ENCODE measurements at regions not wholly inside any gene's neighbourhood (a gene's known extent, or its start where the extent isn't known, plus 50 kb on each side); places are given as distances from the start of the nearest gene placed in this dataset.
"Not testable (repeated sequence)": the region's sequence is repeated elsewhere in the genome, so short reads cannot be mapped to it uniquely, and the experiment has no call there.

GRCh38 chr9:28135549-28135948 lies 562.3 kb upstream of the C9orf72 start:
- no peaks in the 10 kb centered on the region for H3K27me3 ChIP-seq (ENCODE audit: insufficient read depth, insufficient read length)
- H3K9ac ChIP-seq (ENCODE audit: insufficient read length, low read depth), result no peak overlapping the region
- no peaks in the 10 kb centered on the region for H3K36me3 ChIP-seq (ENCODE audit: insufficient read depth, insufficient read length, low read length)
- DNase-seq (ENCODE audit: low read depth, low spot score), result no peak
- no peaks in the 10 kb centered on the region for H3K4me1 ChIP-seq (ENCODE audit: insufficient read depth, insufficient read length)
- H3K9me3 ChIP-seq (ENCODE audit: insufficient read depth, low read length), result no peaks in the 10 kb centered on the region
- no peak overlapping the region for H3K4me3 ChIP-seq (ENCODE audit: insufficient read length, low read depth)
- no peak for TF ChIP-seq ZNF274 (IDR thresholded peaks at IDR 0.05; ENCODE audit: low read depth, low read length)
- TF ChIP-seq SUZ12 (IDR thresholded peaks at IDR 0.05; ENCODE audit: extremely low read depth, insufficient read depth, insufficient read length), result no peak

GRCh38 chr9:28136113-28136512 lies 562.8 kb upstream of the C9orf72 start:
- Histone ChIP-seq H3K27me3 (ENCODE audit: insufficient read depth, insufficient read length) (no peaks in the 10 kb centered on the region), H3K4me1 (ENCODE audit: insufficient read depth, insufficient read length) (no peaks in the 10 kb centered on the region), H3K9me3 (ENCODE audit: insufficient read depth, low read length) (no peaks in the 10 kb centered on the region), H3K9ac (ENCODE audit: insufficient read length, low read depth) (no peak overlapping the region), H3K4me3 (ENCODE audit: insufficient read length, low read depth) (no peak overlapping the region), H3K36me3 (ENCODE audit: insufficient read depth, insufficient read length, low read length) (no peaks in the 10 kb centered on the region)
- TF ChIP-seq ZNF274 (IDR thresholded peaks at IDR 0.05; ENCODE audit: low read depth, low read length) (no peak), SUZ12 (IDR thresholded peaks at IDR 0.05; ENCODE audit: extremely low read depth, insufficient read depth, insufficient read length) (no peak), YY1 (IDR thresholded peaks at IDR 0.05; ENCODE audit: insufficient read depth, insufficient read length) (no peak)
- DNase-seq (ENCODE audit: low read depth, low spot score), result no peak

GRCh38 chr9:28147430-28147829 lies 574.1 kb upstream of the C9orf72 start:
- H3K36me3 ChIP-seq (ENCODE audit: insufficient read depth, insufficient read length, low read length); DNase-seq (ENCODE audit: low read depth, low spot score); H3K9ac ChIP-seq (ENCODE audit: insufficient read length, low read depth); H3K4me1 ChIP-seq (ENCODE audit: insufficient read depth, insufficient read length); H3K4me3 ChIP-seq (ENCODE audit: insufficient read length, low read depth); H3K9me3 ChIP-seq (ENCODE audit: insufficient read depth, low read length); H3K27me3 ChIP-seq (ENCODE audit: insufficient read depth, insufficient read length): not testable (repeated sequence)

- H3K36me3 ChIP-seq (ENCODE audit: insufficient read depth, insufficient read length, low read length); H3K4me3 ChIP-seq (ENCODE audit: insufficient read length, low read depth); DNase-seq (ENCODE audit: low read depth, low spot score); H3K9me3 ChIP-seq (ENCODE audit: insufficient read depth, low read length); H3K9ac ChIP-seq (ENCODE audit: insufficient read length, low read depth); H3K27me3 ChIP-seq (ENCODE audit: insufficient read depth, insufficient read length); H3K4me1 ChIP-seq (ENCODE audit: insufficient read depth, insufficient read length): not testable (repeated sequence)
Measured at GRCh38 chr9:28147923-28148597, 574.8 kb upstream of the C9orf72 start.

- H3K9me3 ChIP-seq (ENCODE audit: insufficient read depth, low read length); H3K4me1 ChIP-seq (ENCODE audit: insufficient read depth, insufficient read length); DNase-seq (ENCODE audit: low read depth, low spot score); H3K4me3 ChIP-seq (ENCODE audit: insufficient read length, low read depth); H3K9ac ChIP-seq (ENCODE audit: insufficient read length, low read depth); H3K36me3 ChIP-seq (ENCODE audit: insufficient read depth, insufficient read length, low read length); H3K27me3 ChIP-seq (ENCODE audit: insufficient read depth, insufficient read length): not testable (repeated sequence)
Measured at GRCh38 chr9:28149361-28150050, 576.2 kb upstream of the C9orf72 start.

GRCh38 chr9:28155067-28155466 lies 581.8 kb upstream of the C9orf72 start:
- peaks cover 7% of the 10 kb centered on the region; the same call in 1 of the 2 replicates for H3K9me3 ChIP-seq (ENCODE audit: insufficient read depth, low read length)
- DNase-seq (ENCODE audit: low read depth, low spot score), result no peak
- no peak overlapping the region for H3K9ac ChIP-seq (ENCODE audit: insufficient read length, low read depth)
- no peak overlapping the region for H3K4me3 ChIP-seq (ENCODE audit: insufficient read length, low read depth)
- no peaks in the 10 kb centered on the region for H3K36me3 ChIP-seq (ENCODE audit: insufficient read depth, insufficient read length, low read length)
- no peaks in the 10 kb centered on the region for H3K4me1 ChIP-seq (ENCODE audit: insufficient read depth, insufficient read length)
- TF ChIP-seq ZNF274 (IDR thresholded peaks at IDR 0.05; ENCODE audit: low read depth, low read length), result no peak
- no peak for TF ChIP-seq SUZ12 (IDR thresholded peaks at IDR 0.05; ENCODE audit: extremely low read depth, insufficient read depth, insufficient read length)
- TF ChIP-seq YY1 (IDR thresholded peaks at IDR 0.05; ENCODE audit: insufficient read depth, insufficient read length), result no peak
- no peaks in the 10 kb centered on the region for H3K27me3 ChIP-seq (ENCODE audit: insufficient read depth, insufficient read length)

- no peaks in the 10 kb centered on the region for H3K4me1 ChIP-seq (ENCODE audit: insufficient read depth, insufficient read length)
- H3K9me3 ChIP-seq (ENCODE audit: insufficient read depth, low read length), result peaks cover 7% of the 10 kb centered on the region; the same call in 1 of the 2 replicates
- H3K4me3 ChIP-seq (ENCODE audit: insufficient read length, low read depth), result no peak overlapping the region
- no peaks in the 10 kb centered on the region for H3K27me3 ChIP-seq (ENCODE audit: insufficient read depth, insufficient read length)
- H3K9ac ChIP-seq (ENCODE audit: insufficient read length, low read depth), result no peak overlapping the region
- H3K36me3 ChIP-seq (ENCODE audit: insufficient read depth, insufficient read length, low read length), result no peaks in the 10 kb centered on the region
- TF ChIP-seq SUZ12 (IDR thresholded peaks at IDR 0.05; ENCODE audit: extremely low read depth, insufficient read depth, insufficient read length) (no peak), YY1 (IDR thresholded peaks at IDR 0.05; ENCODE audit: insufficient read depth, insufficient read length) (no peak), ZNF274 (IDR thresholded peaks at IDR 0.05; ENCODE audit: low read depth, low read length) (no peak)
- no peak for DNase-seq (ENCODE audit: low read depth, low spot score)
Measured at GRCh38 chr9:28155671-28156070, 582.4 kb upstream of the C9orf72 start.

- no peaks in the 10 kb centered on the region for H3K27me3 ChIP-seq (ENCODE audit: insufficient read depth, insufficient read length)
- H3K4me3 ChIP-seq (ENCODE audit: insufficient read length, low read depth), result no peak overlapping the region
- no peak for TF ChIP-seq SUZ12 (IDR thresholded peaks at IDR 0.05; ENCODE audit: extremely low read depth, insufficient read depth, insufficient read length)
- no peak for TF ChIP-seq YY1 (IDR thresholded peaks at IDR 0.05; ENCODE audit: insufficient read depth, insufficient read length)
- TF ChIP-seq ZNF274 (IDR thresholded peaks at IDR 0.05; ENCODE audit: low read depth, low read length), result no peak
- DNase-seq (ENCODE audit: low read depth, low spot score), result no peak
- no peaks in the 10 kb centered on the region for H3K4me1 ChIP-seq (ENCODE audit: insufficient read depth, insufficient read length)
- H3K36me3 ChIP-seq (ENCODE audit: insufficient read depth, insufficient read length, low read length), result no peaks in the 10 kb centered on the region
- H3K9me3 ChIP-seq (ENCODE audit: insufficient read depth, low read length), result peaks cover 7% of the 10 kb centered on the region; the same call in 1 of the 2 replicates
- no peak overlapping the region for H3K9ac ChIP-seq (ENCODE audit: insufficient read length, low read depth)
Measured at GRCh38 chr9:28158451-28158850, 585.2 kb upstream of the C9orf72 start.

Data from NT2/D1 (cell line).